Astrocyte (in vitro differentiated cells and primary cell): ENCODE measurements at regions not wholly inside any gene's neighbourhood (a gene's known extent, or its start where the extent isn't known, plus 50 kb on each side); places are given as distances from the start of the nearest gene placed in this dataset.

Experiments
- EZH2 ChIP-seq: IDR thresholded peaks from 2 replicates; pipeline ENCODE4 v1.6.1; 2012; ENCODE audit warnings: mild to moderate bottlenecking, low read length, inconsistent platforms; ENCODE audit not compliant: insufficient read depth
- TF ChIP-seq, protein P1 (sequence below): IDR thresholded peaks from 2 replicates; pipeline ENCODE4 v1.5.1; 2011; ENCODE audit warnings: low read depth, mild to moderate bottlenecking, inconsistent platforms, low read length, moderate library complexity; ENCODE audit not compliant: insufficient read depth

DNA sequence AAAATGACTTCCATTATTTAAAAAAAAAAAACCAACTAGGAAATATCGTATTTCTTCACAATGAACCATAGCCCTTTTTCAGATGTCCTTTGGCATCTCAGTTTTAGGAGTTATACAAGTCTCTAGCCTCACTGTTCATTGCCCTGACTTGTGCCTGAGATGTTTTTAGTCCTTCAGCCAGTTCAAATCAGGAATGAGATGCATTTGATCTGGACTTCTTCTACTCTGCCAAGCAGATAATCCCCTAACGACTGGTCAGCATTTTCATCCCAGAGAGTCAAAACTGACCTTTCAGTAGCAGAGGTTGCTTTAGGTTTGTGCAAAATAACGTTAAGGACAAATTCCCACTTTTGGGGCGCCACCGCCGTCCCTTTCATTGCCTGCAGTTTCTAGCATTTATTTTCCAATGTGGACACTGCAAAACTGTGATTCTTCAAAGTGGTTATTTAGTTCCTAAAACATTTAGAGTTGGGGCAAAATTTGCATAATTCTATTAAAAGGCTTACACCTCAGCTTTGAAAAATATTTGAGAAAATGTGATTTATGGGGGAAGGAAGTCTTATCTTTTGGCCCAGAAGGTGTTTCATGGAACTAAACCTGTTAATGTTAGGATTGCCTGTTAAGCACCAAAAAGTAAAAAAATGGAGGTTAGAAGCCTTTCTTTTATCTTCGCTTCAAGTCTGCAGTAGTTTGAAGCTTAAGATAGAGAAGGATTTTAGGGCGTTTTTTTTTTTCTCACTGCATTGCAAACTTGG is 152.0 kb upstream of the SGK1 start:
- TF ChIP-seq, protein P1, sequence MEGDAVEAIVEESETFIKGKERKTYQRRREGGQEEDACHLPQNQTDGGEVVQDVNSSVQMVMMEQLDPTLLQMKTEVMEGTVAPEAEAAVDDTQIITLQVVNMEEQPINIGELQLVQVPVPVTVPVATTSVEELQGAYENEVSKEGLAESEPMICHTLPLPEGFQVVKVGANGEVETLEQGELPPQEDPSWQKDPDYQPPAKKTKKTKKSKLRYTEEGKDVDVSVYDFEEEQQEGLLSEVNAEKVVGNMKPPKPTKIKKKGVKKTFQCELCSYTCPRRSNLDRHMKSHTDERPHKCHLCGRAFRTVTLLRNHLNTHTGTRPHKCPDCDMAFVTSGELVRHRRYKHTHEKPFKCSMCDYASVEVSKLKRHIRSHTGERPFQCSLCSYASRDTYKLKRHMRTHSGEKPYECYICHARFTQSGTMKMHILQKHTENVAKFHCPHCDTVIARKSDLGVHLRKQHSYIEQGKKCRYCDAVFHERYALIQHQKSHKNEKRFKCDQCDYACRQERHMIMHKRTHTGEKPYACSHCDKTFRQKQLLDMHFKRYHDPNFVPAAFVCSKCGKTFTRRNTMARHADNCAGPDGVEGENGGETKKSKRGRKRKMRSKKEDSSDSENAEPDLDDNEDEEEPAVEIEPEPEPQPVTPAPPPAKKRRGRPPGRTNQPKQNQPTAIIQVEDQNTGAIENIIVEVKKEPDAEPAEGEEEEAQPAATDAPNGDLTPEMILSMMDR = no peak
- TF ChIP-seq EZH2 = no peak
